Astrocyte (in vitro differentiated cells and primary cell): ENCODE measurements at regions not wholly inside any gene's neighbourhood (a gene's known extent, or its start where the extent isn't known, plus 50 kb on each side); places are given as distances from the start of the nearest gene placed in this dataset.
"Not testable (repeated sequence)": the region's sequence is repeated elsewhere in the genome, so short reads cannot be mapped to it uniquely, and the experiment has no call there.

Experiments
- DNase-seq: peaks from one replicate; pipeline ENCODE4 v3.0.0-alpha.2; 2010; ENCODE audit warnings: low read depth
- FAIRE-seq: peaks from 2 replicates; lab custom pipeline; 2011; peaks lifted over from hg19 to GRCh38; lab: Jason Lieb, UNC
- H2AFZ ChIP-seq: 2 replicates; pipeline ENCODE4 v1.6.0; 2012; ENCODE audit warnings: low read depth, low read length, inconsistent platforms
- H3K27ac ChIP-seq: 2 replicates; pipeline ENCODE4 v1.5.1; 2011; ENCODE audit warnings: low read depth, low read length, inconsistent platforms
- H3K27me3 ChIP-seq: 2 replicates; pipeline ENCODE4 v1.6.0; 2011; ENCODE audit warnings: low read length, inconsistent platforms; ENCODE audit not compliant: insufficient read depth
- H3K36me3 ChIP-seq: 2 replicates; pipeline ENCODE4 v1.5.1; 2011; ENCODE audit warnings: low read length, inconsistent platforms; ENCODE audit not compliant: insufficient read depth
- H3K4me1 ChIP-seq: 2 replicates; pipeline ENCODE4 v1.5.1; 2011; ENCODE audit warnings: low read length, inconsistent platforms; ENCODE audit not compliant: insufficient read depth
- H3K4me2 ChIP-seq: 2 replicates; pipeline ENCODE4 v1.6.0; 2012; ENCODE audit warnings: low read length, inconsistent platforms
- H3K4me3 ChIP-seq: 2 replicates; pipeline ENCODE4 v1.5.1; 2011; ENCODE audit warnings: low read depth, mild to moderate bottlenecking, low read length, inconsistent platforms; ENCODE audit not compliant: insufficient read depth
- H3K79me2 ChIP-seq: 2 replicates; pipeline ENCODE4 v1.6.0; 2012; ENCODE audit warnings: mild to moderate bottlenecking, low read length, inconsistent platforms; ENCODE audit not compliant: insufficient read depth
- H3K9ac ChIP-seq: 2 replicates; pipeline ENCODE4 v1.6.0; 2012; ENCODE audit warnings: mild to moderate bottlenecking, low read length, inconsistent platforms
- H3K9me3 ChIP-seq: 2 replicates; pipeline ENCODE4 v1.5.1; 2012; ENCODE audit warnings: low read depth, mild to moderate bottlenecking, low read length, inconsistent platforms; ENCODE audit not compliant: insufficient read depth
- H4K20me1 ChIP-seq: 2 replicates; pipeline ENCODE4 v1.6.0; 2012; ENCODE audit warnings: low read length, inconsistent platforms; ENCODE audit not compliant: insufficient read depth
- H3K27ac Mint-ChIP-seq: one replicate; pipeline ENCODE4 v1.8.0; 2021; ENCODE audit warnings: mild to moderate bottlenecking, mixed read lengths; ENCODE audit not compliant: unreplicated experiment
- H3K27me3 Mint-ChIP-seq: one replicate; pipeline ENCODE4 v1.8.0; 2021; ENCODE audit warnings: low read depth, mixed read lengths; ENCODE audit not compliant: unreplicated experiment
- H3K36me3 Mint-ChIP-seq: one replicate; pipeline ENCODE4 v1.8.0; 2021; ENCODE audit warnings: low read depth, mixed read lengths; ENCODE audit not compliant: unreplicated experiment
- H3K4me1 Mint-ChIP-seq: one replicate; pipeline ENCODE4 v1.8.0; 2021; ENCODE audit warnings: low read depth, mixed read lengths; ENCODE audit not compliant: unreplicated experiment
- H3K4me3 Mint-ChIP-seq: one replicate; pipeline ENCODE4 v1.8.0; 2021; ENCODE audit warnings: mild to moderate bottlenecking, moderate library complexity, mixed read lengths; ENCODE audit not compliant: unreplicated experiment
- H3K9me3 Mint-ChIP-seq: one replicate; pipeline ENCODE4 v1.8.0; 2021; ENCODE audit warnings: mild to moderate bottlenecking, mixed read lengths; ENCODE audit not compliant: unreplicated experiment
- CTCF ChIP-seq: IDR thresholded peaks from 2 replicates; pipeline ENCODE4 v1.5.1; 2011; ENCODE audit warnings: low read depth, mild to moderate bottlenecking, inconsistent platforms, low read length, moderate library complexity; ENCODE audit not compliant: insufficient read depth
- EZH2 ChIP-seq: IDR thresholded peaks from 2 replicates; pipeline ENCODE4 v1.6.1; 2012; ENCODE audit warnings: mild to moderate bottlenecking, low read length, inconsistent platforms; ENCODE audit not compliant: insufficient read depth

GRCh38 chr9:102398205-102398604, 596.9 kb upstream of the CYLC2 start:
- H3K27ac Mint-ChIP-seq = no peak overlapping the region
- DNase-seq (no peak), FAIRE-seq (no peak)
- no peaks in the 10 kb centered on the region for H3K79me2 ChIP-seq
- no peak overlapping the region for H3K4me3 Mint-ChIP-seq
- H2AFZ ChIP-seq = no peak overlapping the region
- H3K9ac ChIP-seq = no peak overlapping the region
- no peaks in the 10 kb centered on the region for H3K36me3 ChIP-seq
- no peaks in the 10 kb centered on the region for H3K27me3 ChIP-seq
- H3K4me1 ChIP-seq = no peaks in the 10 kb centered on the region
- no peak overlapping the region for H3K27ac ChIP-seq
- H4K20me1 ChIP-seq = no peaks in the 10 kb centered on the region
- H3K9me3 Mint-ChIP-seq = no peaks in the 10 kb centered on the region
- no peaks in the 10 kb centered on the region for H3K27me3 Mint-ChIP-seq
- H3K4me1 Mint-ChIP-seq = no peaks in the 10 kb centered on the region
- TF ChIP-seq CTCF (no peak), EZH2 (no peak)
- H3K9me3 ChIP-seq = no peaks in the 10 kb centered on the region
- H3K4me2 ChIP-seq = no peak overlapping the region
- H3K36me3 Mint-ChIP-seq = no peaks in the 10 kb centered on the region
- no peak overlapping the region for H3K4me3 ChIP-seq

GRCh38 chr9:102385620-102386019, 609.5 kb upstream of the CYLC2 start:
- not testable (repeated sequence) for H3K27ac Mint-ChIP-seq

DNA sequence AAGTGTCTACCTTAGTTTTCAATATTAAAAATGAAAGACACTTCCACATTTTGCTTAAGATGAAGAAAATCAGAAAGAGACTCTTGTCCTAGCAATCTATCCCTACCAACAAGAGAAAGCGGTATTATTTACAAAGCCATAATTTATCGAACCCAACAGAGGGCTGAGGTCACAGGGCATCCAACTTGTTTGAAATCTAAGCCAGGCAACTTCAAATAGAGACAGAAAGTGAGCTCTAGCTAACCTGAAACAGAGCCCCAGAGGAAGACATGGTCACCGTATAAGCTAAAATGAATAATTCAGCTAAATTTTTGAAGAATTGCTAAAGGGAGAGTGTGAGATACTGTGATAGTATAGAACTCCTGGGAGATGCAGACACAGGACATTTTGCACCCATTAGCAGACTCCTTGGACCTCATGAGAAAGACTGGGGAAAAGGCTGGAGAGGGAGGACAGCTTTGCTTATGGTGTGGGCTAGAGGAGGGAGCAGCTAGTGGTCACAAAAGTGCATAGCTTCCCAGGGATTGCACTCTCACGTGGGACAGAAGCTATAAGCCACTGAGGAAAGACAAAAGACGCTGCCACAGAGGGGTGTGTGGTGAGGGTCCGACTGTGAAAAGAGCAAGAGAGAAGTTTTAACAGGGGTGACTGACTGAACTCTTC, 624.2 kb upstream of the GRIN3A start:
- FAIRE-seq (no peak), DNase-seq (no peak)
- Histone ChIP-seq H3K9me3 (no peaks in the 10 kb centered on the region), H3K79me2 (no peaks in the 10 kb centered on the region), H3K36me3 (no peaks in the 10 kb centered on the region), H2AFZ (no peak overlapping the region), H3K4me3 (no peak overlapping the region), H3K27me3 (no peaks in the 10 kb centered on the region), H3K4me2 (no peak overlapping the region), H4K20me1 (no peaks in the 10 kb centered on the region), H3K27ac (no peak overlapping the region), H3K9ac (no peak overlapping the region), H3K4me1 (no peaks in the 10 kb centered on the region)
- no peak for TF ChIP-seq EZH2
- no peak for TF ChIP-seq CTCF
- H3K27ac Mint-ChIP-seq = no peak overlapping the region
- no peaks in the 10 kb centered on the region for H3K4me1 Mint-ChIP-seq
- peaks cover 9% of the 10 kb centered on the region for H3K9me3 Mint-ChIP-seq
- no peak overlapping the region for H3K4me3 Mint-ChIP-seq
- no peaks in the 10 kb centered on the region for H3K27me3 Mint-ChIP-seq
- H3K36me3 Mint-ChIP-seq = no peaks in the 10 kb centered on the region

More at GRCh38 chr9:102385620-102386019, 609.5 kb upstream of the CYLC2 start:
- not testable (repeated sequence) for H3K4me1 ChIP-seq, H3K4me3 Mint-ChIP-seq, H3K36me3 ChIP-seq, H4K20me1 ChIP-seq, H3K9me3 Mint-ChIP-seq, H3K9ac ChIP-seq, FAIRE-seq, H2AFZ ChIP-seq, H3K9me3 ChIP-seq, H3K27me3 Mint-ChIP-seq, H3K27ac ChIP-seq, H3K4me2 ChIP-seq, H3K27me3 ChIP-seq, H3K79me2 ChIP-seq, H3K4me3 ChIP-seq, DNase-seq, H3K4me1 Mint-ChIP-seq, H3K36me3 Mint-ChIP-seq
